DOHH2 (cell line): ENCODE measurements at regions not wholly inside any gene's neighbourhood (a gene's known extent, or its start where the extent isn't known, plus 50 kb on each side); places are given as distances from the start of the nearest gene placed in this dataset.

ENCODE experiments used
- CTCF ChIP-seq: fragments of 200-600 bp; sonication (generic); IDR thresholded peaks from one replicate; pipeline ENCODE4 v1.5.1; 2014; ENCODE audit warnings: antibody characterized with exemption, mild to moderate bottlenecking, low read depth, low read length; ENCODE audit not compliant: poor library complexity, severe bottlenecking
- EZH2phosphoT487 ChIP-seq: fragments of 200-600 bp; sonication (generic); IDR thresholded peaks from 2 replicates; pipeline ENCODE4 v1.6.1; 2017; ENCODE audit warnings: borderline replicate concordance, mild to moderate bottlenecking, antibody characterized with exemption, low read length, moderate library complexity, mixed read lengths

DNA sequence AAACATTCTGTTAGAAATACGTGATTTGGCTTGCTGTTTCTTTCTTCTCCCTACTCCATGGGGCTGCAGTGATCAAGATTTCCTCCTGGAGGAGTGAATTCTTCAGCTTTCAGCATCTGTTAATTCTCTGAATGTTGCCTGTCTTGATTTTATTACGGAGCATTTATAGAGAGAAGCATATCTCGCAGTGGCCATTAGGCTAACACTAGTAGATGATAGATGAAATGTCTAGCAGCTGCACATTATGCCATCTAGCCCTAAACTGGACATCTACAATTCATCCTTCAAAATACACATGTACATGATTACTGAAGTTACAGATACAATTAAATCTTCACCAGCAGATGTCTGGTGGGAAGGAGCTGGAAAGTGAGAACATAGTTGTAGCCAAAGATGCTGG is 769.8 kb upstream of the NECTIN3 start:
- TF ChIP-seq CTCF (no peak), EZH2phosphoT487 (no peak)
